Ishikawa (cell line): ENCODE measurements at regions not wholly inside any gene's neighbourhood (a gene's known extent, or its start where the extent isn't known, plus 50 kb on each side); places are given as distances from the start of the nearest gene placed in this dataset.

Experiments
- EP300 ChIP-seq: IDR thresholded peaks from 2 replicates; pipeline ENCODE4 v1.6.1; 2012; ENCODE audit warnings: borderline replicate concordance
- RAD21 ChIP-seq: IDR thresholded peaks from 2 replicates; pipeline ENCODE4 v1.6.1; 2012; ENCODE audit warnings: low read depth
- TAF1 ChIP-seq: IDR thresholded peaks from 2 replicates; pipeline ENCODE4 v1.6.1; 2012; ENCODE audit warnings: low read depth, mild to moderate bottlenecking

DNA sequence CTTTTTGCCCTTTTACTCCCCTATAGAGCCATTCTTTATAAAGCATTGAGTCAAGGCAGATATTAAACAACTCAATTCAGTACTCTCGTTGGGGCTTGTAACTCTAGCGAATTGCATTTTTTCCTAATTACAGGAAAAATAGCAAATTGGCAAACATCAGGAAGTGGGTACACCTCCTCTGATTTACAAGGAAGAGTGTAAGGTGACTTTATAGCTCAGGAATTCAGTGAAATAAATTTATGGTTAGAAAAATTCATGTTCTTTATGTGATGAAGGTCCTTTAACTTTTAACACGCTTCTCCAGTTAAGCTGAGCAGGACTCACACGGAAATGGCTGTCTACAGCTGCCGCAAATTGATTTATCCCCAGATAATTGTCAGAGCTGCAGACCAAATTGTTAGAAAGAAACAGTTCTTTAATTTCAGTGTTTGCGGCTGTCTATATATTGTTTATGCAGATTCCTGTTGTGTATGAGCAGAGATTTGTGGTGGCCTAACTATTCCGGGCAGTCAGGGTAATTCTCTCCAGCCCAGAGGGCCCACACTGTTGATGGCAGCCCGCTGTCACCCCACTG, 151.1 kb upstream of the MKI67 start:
- TF ChIP-seq EP300: no peak
- TF ChIP-seq RAD21: no peak
- no peak for TF ChIP-seq TAF1
